ENCODE measurements at regions not wholly inside any gene's neighbourhood (a gene's known extent, or its start where the extent isn't known, plus 50 kb on each side); places are given as distances from the start of the nearest gene placed in this dataset.

DNA sequence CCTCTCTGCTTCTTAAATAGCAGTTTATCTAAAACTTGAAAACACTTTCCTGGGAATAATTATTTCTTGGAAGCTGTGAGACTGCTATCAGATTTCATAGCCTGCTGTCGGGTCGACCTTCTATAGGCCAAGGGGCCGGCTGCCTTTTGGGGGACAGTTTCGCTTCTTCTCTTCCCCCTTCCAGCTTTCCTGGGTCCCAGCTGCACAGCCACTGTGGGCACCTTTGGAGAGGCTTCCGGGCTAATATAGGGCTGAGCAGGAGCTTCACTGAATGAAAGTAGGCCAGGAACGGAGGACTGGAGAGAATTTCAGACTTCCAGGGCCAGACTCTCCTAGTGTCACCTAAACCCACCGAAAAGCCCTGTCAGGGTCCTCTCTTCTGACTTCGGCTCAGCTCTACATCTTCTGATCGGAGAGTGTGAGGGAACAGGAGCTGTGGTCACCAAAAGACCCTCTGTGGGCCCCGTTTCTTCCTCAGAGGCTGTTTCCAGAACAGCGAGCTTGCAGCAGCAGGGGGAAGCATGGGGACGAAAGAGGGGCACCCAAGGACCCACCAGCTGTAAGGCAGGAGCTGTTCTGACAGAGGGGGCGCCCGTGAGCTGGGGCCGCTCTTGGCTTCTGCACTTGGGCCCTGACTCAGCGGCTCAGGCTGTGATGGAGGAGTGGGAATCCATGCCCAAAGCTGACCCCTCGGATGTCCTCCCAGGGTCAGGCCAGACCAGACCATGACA, 620.6 kb downstream of the BCOR start:
- no peak overlapping the region for H3K27ac ChIP-seq
- no peak for DNase-seq (ENCODE audit: low spot score)

DNA sequence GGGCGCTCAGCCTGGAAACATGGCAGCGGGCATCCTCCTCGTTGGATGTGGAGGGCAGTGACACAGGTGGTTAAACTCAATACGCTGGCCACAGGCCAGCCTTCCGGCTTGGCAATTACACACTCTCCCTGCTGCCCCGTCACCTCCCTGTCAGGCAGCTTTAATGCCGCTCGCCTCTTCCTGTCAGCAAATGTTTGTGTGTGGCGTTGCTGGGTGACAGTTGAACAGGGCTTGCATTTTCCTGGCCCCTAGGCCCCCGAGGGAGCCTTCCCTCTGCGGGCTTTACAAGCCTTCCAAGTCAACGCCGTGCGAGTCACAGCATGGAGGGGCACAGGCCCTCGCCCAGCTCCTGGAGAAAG, 620.0 kb downstream of the BCOR start:
- no peak overlapping the region for H3K27ac ChIP-seq
- no peak for DNase-seq (ENCODE audit: low spot score)
- TF ChIP-seq, protein P1, sequence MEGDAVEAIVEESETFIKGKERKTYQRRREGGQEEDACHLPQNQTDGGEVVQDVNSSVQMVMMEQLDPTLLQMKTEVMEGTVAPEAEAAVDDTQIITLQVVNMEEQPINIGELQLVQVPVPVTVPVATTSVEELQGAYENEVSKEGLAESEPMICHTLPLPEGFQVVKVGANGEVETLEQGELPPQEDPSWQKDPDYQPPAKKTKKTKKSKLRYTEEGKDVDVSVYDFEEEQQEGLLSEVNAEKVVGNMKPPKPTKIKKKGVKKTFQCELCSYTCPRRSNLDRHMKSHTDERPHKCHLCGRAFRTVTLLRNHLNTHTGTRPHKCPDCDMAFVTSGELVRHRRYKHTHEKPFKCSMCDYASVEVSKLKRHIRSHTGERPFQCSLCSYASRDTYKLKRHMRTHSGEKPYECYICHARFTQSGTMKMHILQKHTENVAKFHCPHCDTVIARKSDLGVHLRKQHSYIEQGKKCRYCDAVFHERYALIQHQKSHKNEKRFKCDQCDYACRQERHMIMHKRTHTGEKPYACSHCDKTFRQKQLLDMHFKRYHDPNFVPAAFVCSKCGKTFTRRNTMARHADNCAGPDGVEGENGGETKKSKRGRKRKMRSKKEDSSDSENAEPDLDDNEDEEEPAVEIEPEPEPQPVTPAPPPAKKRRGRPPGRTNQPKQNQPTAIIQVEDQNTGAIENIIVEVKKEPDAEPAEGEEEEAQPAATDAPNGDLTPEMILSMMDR (IDR thresholded peaks at IDR 0.05): no peak
- H3K4me3 ChIP-seq: no peak overlapping the region

More for the DNA sequence above, 620.6 kb downstream of the BCOR start:
- H3K4me3 ChIP-seq: no peak overlapping the region
- TF ChIP-seq, protein P1 (IDR thresholded peaks at IDR 0.05): no peak

DNA sequence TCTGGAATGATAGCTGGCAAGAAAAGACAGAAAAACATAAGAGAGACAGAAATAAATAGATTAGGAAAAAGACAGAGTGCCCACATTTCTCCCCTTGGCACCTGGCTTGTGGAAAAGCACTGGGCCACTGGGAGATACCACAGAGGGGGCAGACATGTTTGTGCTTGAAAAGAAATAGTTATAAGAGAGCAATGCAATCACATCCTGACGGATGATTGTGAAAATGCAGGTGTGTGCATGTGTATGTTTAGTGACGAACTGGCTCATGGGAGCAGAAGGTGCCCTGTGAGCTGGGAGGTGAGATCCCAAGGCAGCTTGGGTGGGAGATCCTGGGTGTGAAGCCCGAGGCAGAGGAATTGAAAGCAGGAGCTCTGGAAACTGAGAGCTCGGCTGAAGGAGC, 617.9 kb downstream of the BCOR start:
- no peak overlapping the region for H3K4me3 ChIP-seq
- DNase-seq (ENCODE audit: low spot score): no peak
- TF ChIP-seq, protein P1 (IDR thresholded peaks at IDR 0.05): no peak
- no peak overlapping the region for H3K27ac ChIP-seq

DNA sequence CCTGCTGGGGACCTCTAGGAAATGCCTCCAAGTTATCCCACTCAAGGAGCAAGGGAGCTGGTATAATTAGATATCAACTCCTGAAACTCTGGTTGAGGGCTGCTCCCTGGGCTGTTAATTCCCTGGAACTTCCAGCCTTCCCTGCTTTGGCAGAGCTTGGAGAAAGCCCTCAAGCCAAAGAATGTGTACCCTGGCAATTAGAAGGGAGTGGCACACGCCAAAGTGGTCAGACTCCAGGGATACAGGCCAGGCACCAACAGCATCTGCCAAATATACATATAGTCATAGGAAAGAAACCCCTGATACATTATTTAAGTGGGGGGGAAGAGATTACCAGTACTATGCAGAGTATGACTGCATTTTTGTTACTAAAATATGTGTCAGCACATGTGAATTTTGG, 616.8 kb downstream of the BCOR start:
- TF ChIP-seq, protein P1 (IDR thresholded peaks at IDR 0.05): no peak
- Histone ChIP-seq H3K27ac (no peak overlapping the region), H3K4me3 (no peak overlapping the region)
- no peak for DNase-seq (ENCODE audit: low spot score)

DNA sequence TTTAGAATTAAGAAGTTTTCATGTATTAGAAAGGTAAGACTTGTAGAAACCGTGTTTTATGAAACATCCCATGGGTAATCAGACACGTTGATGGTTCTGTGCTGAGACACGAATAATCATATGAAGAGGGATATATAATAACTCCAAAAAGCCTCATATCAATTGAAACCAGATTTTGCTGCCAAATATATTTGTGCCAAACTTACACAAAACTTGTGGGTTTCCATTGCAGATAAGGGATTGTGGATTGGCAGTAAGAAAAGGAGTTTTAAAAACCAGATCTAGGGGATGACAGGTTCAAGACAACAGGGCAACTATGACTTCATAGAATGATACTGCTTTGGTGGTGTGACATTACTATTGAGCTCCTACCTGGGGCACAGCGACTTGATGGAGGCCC, 616.1 kb downstream of the BCOR start:
- DNase-seq (ENCODE audit: low spot score): no peak
- Histone ChIP-seq H3K4me3 (no peak overlapping the region), H3K27ac (no peak overlapping the region)
- TF ChIP-seq, protein P1 (IDR thresholded peaks at IDR 0.05): no peak

DNA sequence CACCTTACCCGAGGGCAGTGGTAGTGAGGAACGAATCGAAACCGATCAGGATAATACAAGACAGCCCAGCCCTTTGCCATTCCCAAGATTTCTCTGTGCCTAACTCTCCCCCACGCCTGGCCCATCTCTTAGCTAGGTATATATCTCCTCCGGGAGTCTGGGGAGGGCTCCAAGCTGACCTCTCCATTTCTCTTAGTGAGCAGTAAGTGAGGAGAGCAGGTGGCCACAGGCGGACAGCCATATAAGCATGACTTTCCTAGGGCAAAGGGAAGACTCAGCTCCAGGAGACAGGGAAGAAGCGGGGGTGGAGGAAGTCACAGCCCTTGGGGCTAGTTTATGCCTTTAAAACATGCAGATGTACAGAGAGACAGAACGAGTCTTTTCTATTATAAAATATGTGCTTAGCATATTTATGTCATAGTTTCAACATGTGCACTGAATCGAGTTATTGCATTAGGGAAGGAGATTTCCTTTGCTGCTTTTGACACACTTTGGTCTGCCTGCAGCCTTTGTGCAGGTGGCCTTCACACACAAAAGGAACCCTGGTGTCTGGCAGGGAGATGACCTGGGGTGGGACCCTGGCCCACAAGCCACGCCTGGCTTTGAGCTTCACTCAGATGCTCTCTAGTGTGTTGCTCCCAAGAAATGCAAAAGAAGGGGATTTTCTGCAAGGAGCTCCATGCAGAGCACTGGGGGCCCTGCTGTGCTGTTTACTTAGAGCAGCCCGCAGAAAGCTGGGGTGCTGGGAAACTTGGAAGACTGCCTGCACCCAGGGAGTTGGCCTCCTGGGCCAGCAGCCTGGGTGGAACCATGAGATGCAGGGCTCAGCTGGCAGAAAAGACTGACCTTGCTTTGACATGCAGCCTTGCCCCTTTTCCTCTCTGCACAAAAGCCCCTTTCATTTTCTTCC, 613.3 kb downstream of the BCOR start:
- no peak for DNase-seq (ENCODE audit: low spot score)
- Histone ChIP-seq H3K27ac (no peak overlapping the region), H3K4me3 (no peak overlapping the region)
- TF ChIP-seq, protein P1 (IDR thresholded peaks at IDR 0.05): no peak

All from coronary artery (tissue), 2 donors.